Lower lobe of right lung (tissue), 2 donors: ENCODE measurements at regions not wholly inside any gene's neighbourhood (a gene's known extent, or its start where the extent isn't known, plus 50 kb on each side); places are given as distances from the start of the nearest gene placed in this dataset.
A peak's percentile ranks its signal among the peaks of the same experiment; 100 is the strongest.
"Not testable (repeated sequence)": the region's sequence is repeated elsewhere in the genome, so short reads cannot be mapped to it uniquely, and the experiment has no call there.

Experiments
- ATAC-seq, 2 donors: fragments of 200-7000 bp; cut with Tn5 transposase; one replicate each; pipeline ENCODE4 v1.9.1; 2020 to 2022; ENCODE audit warnings: mild to moderate bottlenecking in 2 of 2, moderate library complexity in 2 of 2
- DNase-seq: peaks from one replicate; pipeline ENCODE4 v3.0.0-alpha.2; 2020
- H3K27ac ChIP-seq: fragments of 200-600 bp; one replicate; pipeline ENCODE4 v1.8.0; 2022
- H3K27me3 ChIP-seq: fragments of 200-600 bp; one replicate; pipeline ENCODE4 v1.8.0; 2022; ENCODE audit warnings: low read depth
- H3K36me3 ChIP-seq: fragments of 200-600 bp; one replicate; pipeline ENCODE4 v1.8.0; 2022; ENCODE audit warnings: mild to moderate bottlenecking
- H3K4me1 ChIP-seq: fragments of 200-600 bp; one replicate; pipeline ENCODE4 v1.8.0; 2022
- H3K4me3 ChIP-seq: fragments of 200-600 bp; one replicate; pipeline ENCODE4 v1.8.0; 2022; ENCODE audit warnings: mild to moderate bottlenecking
- H3K9me3 ChIP-seq: fragments of 200-600 bp; one replicate; pipeline ENCODE4 v1.8.0; 2022
- CTCF ChIP-seq: fragments of 200-600 bp; IDR thresholded peaks from one replicate; pipeline ENCODE4 v1.8.0; 2022; ENCODE audit warnings: antibody characterized with exemption, mild to moderate bottlenecking
- intact Hi-C: fragments of 100-400 bp; cut with DNase I; formaldehyde crosslinking; loops from one replicate; pipeline ENCODE4 v1.11.0; 2022
- donor health status: DM: no; HTN: yes; CAD: no; lungs with severe emphysema.

GRCh38 chr18:56433919-56434318, 204.5 kb downstream of the TXNL1 start:
- ATAC-seq, result no peak
- Histone ChIP-seq H3K9me3 (no peaks in the 10 kb centered on the region), H3K36me3 (no peaks in the 10 kb centered on the region), H3K4me3 (no peak overlapping the region), H3K27ac (no peak overlapping the region), H3K4me1 (no peaks in the 10 kb centered on the region), H3K27me3 (no peaks in the 10 kb centered on the region)
- no peak for TF ChIP-seq CTCF
- intact Hi-C loops, result no loop called here
- DNase-seq, result no peak

GRCh38 chr18:56431551-56431950, 206.8 kb downstream of the TXNL1 start:
- Histone ChIP-seq H3K4me3 (no peak overlapping the region), H3K27me3 (no peaks in the 10 kb centered on the region), H3K27ac (no peak overlapping the region), H3K4me1 (no peaks in the 10 kb centered on the region), H3K9me3 (no peaks in the 10 kb centered on the region), H3K36me3 (no peaks in the 10 kb centered on the region)
- intact Hi-C loops, result no loop called here
- DNase-seq (no peak), ATAC-seq (peak; percentile 59 to 62)
- no peak for TF ChIP-seq CTCF

GRCh38 chr18:56423626-56424025, 214.8 kb downstream of the TXNL1 start:
- Histone ChIP-seq H3K27ac (no peak overlapping the region), H3K9me3 (no peaks in the 10 kb centered on the region), H3K27me3 (no peaks in the 10 kb centered on the region), H3K4me3 (no peak overlapping the region), H3K36me3 (no peaks in the 10 kb centered on the region), H3K4me1 (no peaks in the 10 kb centered on the region)
- DNase-seq, result no peak
- ATAC-seq, result no peak
- no peak for TF ChIP-seq CTCF
- intact Hi-C loops, result no loop called here

- H3K27ac ChIP-seq, result no peak overlapping the region
- DNase-seq (no peak), ATAC-seq (no peak)
- no peak for TF ChIP-seq CTCF
- H3K9me3 ChIP-seq, result no peaks in the 10 kb centered on the region
- no peaks in the 10 kb centered on the region for H3K4me1 ChIP-seq
- intact Hi-C loops, result no loop called here
- no peak overlapping the region for H3K4me3 ChIP-seq
- H3K27me3 ChIP-seq, result no peaks in the 10 kb centered on the region
- H3K36me3 ChIP-seq, result no peaks in the 10 kb centered on the region
Observed at GRCh38 chr18:56421647-56422046, 216.7 kb downstream of the TXNL1 start.

- ATAC-seq, intact Hi-C loops, H3K9me3 ChIP-seq, H3K36me3 ChIP-seq, H3K27ac ChIP-seq, H3K4me1 ChIP-seq, H3K4me3 ChIP-seq, DNase-seq, H3K27me3 ChIP-seq: not testable (repeated sequence)
Observed at GRCh38 chr18:56420868-56421267, 217.5 kb downstream of the TXNL1 start.

- Histone ChIP-seq H3K27ac (no peak overlapping the region), H3K27me3 (no peaks in the 10 kb centered on the region), H3K36me3 (no peaks in the 10 kb centered on the region), H3K4me3 (no peak overlapping the region), H3K9me3 (no peaks in the 10 kb centered on the region), H3K4me1 (no peaks in the 10 kb centered on the region)
- intact Hi-C loops, result no loop called here
- TF ChIP-seq CTCF, result no peak
- DNase-seq (no peak), ATAC-seq (no peak)
Observed at GRCh38 chr18:56414357-56414756, 224.0 kb downstream of the TXNL1 start.
